ENCODE measurements at regions not wholly inside any gene's neighbourhood (a gene's known extent, or its start where the extent isn't known, plus 50 kb on each side); places are given as distances from the start of the nearest gene placed in this dataset.

DNA sequence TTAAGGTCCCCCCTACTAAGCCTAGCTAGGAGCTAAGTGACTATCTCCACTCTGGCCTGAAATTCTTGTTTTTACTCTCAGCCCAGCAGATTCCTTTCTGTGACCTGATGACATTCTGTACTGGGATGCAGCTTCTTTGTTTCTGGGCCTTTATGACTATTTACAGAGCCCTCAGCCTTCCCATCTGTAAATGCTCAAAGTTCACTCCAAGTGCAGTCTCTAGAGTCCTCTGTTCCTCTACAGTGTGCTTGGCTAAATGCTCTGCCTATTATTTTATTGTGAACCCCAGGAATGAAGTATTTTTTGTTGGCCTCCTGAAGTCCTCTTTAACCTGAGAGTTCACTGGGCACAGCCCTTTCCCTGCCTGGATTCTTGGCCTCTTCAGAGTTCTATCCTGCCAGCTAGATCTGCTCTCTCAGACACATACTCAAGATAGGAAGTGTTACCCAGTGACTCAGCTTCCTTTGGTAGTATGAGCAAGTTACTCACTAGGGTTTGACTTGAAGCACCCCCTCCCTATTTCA, 278.1 kb upstream of the P2RY1 start:
- TF ChIP-seq SP1 (IDR thresholded peaks at IDR 0.05) (no peak), BHLHE40 (IDR thresholded peaks at IDR 0.05; ENCODE audit: borderline replicate concordance) (no peak), FOXK2 (IDR thresholded peaks at IDR 0.05) (no peak), TARDBP (IDR thresholded peaks at IDR 0.05) (no peak), NFRKB (IDR thresholded peaks at IDR 0.05) (no peak), SUZ12 (IDR thresholded peaks at IDR 0.05) (no peak), FOXA1 (IDR thresholded peaks at IDR 0.05) (no peak), ELF4 (IDR thresholded peaks at IDR 0.05) (no peak), FOXM1 (IDR thresholded peaks at IDR 0.05; ENCODE audit: borderline replicate concordance) (no peak), ZNF384 (IDR thresholded peaks at IDR 0.05) (no peak), CTBP1 (IDR thresholded peaks at IDR 0.05; ENCODE audit: borderline replicate concordance) (no peak), ARNT (IDR thresholded peaks at IDR 0.05) (no peak), LEF1 (IDR thresholded peaks at IDR 0.05; ENCODE audit: borderline replicate concordance) (no peak)
